Adrenal gland (tissue), 9 donors: ENCODE measurements at regions not wholly inside any gene's neighbourhood (a gene's known extent, or its start where the extent isn't known, plus 50 kb on each side); places are given as distances from the start of the nearest gene placed in this dataset.
A peak's percentile ranks its signal among the peaks of the same experiment; 100 is the strongest.

ENCODE experiments used
- DNase-seq, 7 donors: peaks; one replicate each; pipeline ENCODE4 v3.0.0-alpha.2; 2019 to 2020
- H3K27ac ChIP-seq, 5 donors: fragments of 200-600 bp; sonication (generic) in 4 of 5; 1 replicate in 3 of 5; 2 replicates in 2 of 5; pipeline versions ENCODE4 v1.5.1 to v1.8.0; 2016 to 2020; ENCODE audit warnings: mild to moderate bottlenecking in 1 of 5
- H3K27me3 ChIP-seq: fragments of 200-600 bp; 2 replicates; pipeline ENCODE4 v1.8.0; 2021
- H3K36me3 ChIP-seq, 2 donors: fragments of 200-600 bp; replicated peaks in 1 of 2; 1 replicate in 1 of 2; 2 replicates in 1 of 2; pipeline versions ENCODE4 v1.5.1 to v1.8.0; 2018 to 2022
- H3K4me1 ChIP-seq, 2 donors: fragments of 200-600 bp; replicated peaks in 1 of 2; 1 replicate in 1 of 2; 2 replicates in 1 of 2; pipeline versions ENCODE4 v1.5.1 to v1.8.0; 2018 to 2021
- H3K4me3 ChIP-seq, 4 donors: fragments of 200-600 bp; sonication (generic) in 3 of 4; one replicate each; pipeline ENCODE4 v1.5.1; 2016 to 2018
- H3K9me3 ChIP-seq, 3 donors: fragments of 200-600 bp; sonication (generic) in 1 of 3; replicated peaks in 1 of 3; 1 replicate in 2 of 3; 2 replicates in 1 of 3; pipeline versions ENCODE4 v1.5.1 to v1.8.0; 2016 to 2021
- POLR2A ChIP-seq, 2 donors: fragments of 450-650 bp; IDR thresholded peaks; one replicate each; pipeline ENCODE4 v1.6.1; 2017; ENCODE audit warnings: antibody characterized with exemption in 2 of 2, mild to moderate bottlenecking in 2 of 2, moderate library complexity in 1 of 2
- WGBS, 4 donors: extraction: QIAGEN DNeasy Blood & Tissue Kit in 2 of 4; methylation state at CpG; one replicate each; pipeline versions ENCODE4 v1.1.5 to v1.1.7; 2013 to 2017; 5-methylcytosine and 5-hydroxymethylcytosine counted together
- intact Hi-C, 2 donors: fragments of 100-400 bp; cut with DNase I; formaldehyde crosslinking; loops; one replicate each; pipeline versions ENCODE4 v1.14.1 to v1.15.0; 2022 to 2023
- TF ChIP-seq, protein P1 (sequence below), 6 experiments: fragments of 450-650 bp in 4 of 6; fragments of 200-600 bp in 2 of 6; sonication (generic) in 1 of 6; IDR thresholded peaks; 1 replicate in 5 of 6; 2 replicates in 1 of 6; pipeline versions ENCODE4 v1.5.1 to v1.8.0; 2016 to 2021; ENCODE audit warnings: antibody characterized with exemption in 6 of 6, mild to moderate bottlenecking in 2 of 6, moderate library complexity in 1 of 6
- donor health status: healthy with polysubstance abuse.
- donor health status: Bipolar disorder and iron deficiency.
- donor health status: DM: yes; HTN: yes; CAD: no.
- donor health status: DM: no; HTN: no; CAD: no.
- donor health status: DM: no; HTN: no; CAD: no.

DNA sequence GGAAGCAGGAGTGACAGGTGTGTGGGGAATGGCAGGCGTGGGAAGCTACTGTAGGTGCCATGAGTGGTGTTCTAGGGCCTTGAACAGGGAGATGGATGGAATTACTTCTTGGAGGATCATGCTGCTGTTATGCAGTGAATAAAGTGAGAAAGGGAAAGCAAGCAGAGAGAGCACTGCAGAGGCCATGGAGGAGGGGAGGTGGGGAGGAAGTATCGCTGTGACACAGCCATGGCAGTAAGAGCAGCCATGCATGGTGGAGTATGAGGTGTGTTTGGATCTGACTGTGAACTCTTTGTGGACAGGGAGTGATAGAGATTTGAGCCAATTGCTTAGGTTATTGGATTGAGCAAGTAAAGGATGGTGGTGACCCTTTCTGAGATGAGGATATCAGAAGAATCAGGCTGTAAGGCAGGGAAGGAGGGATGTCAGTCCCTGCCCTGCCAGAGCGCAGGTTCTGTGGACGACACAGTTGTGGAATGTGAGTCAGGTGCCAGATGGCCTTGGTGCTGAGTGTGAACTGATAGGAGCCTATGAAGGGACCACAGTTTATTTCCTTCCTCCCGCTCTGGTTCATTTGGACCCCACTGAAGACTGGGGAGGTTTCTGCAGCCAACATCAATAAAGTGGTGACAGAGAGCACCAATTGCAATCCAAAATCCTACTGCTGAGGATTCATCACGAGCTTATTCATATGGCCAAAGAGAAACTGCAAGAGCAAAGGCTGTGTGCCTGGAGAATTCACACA lies 105.5 kb upstream of the TMEM72 start:
- H3K4me1 ChIP-seq, result peaks cover 0 to 14% of the 10 kb centered on the region in 2 donors
- peak in 6 of 7 donors; percentile 45 to 73 (median 56) for DNase-seq
- no peaks in the 10 kb centered on the region for H3K27me3 ChIP-seq
- H3K4me3 ChIP-seq, result no peak overlapping the region
- whole genome bisulfite sequencing, 4 donors, result 43 to 61% (median 58%) methylated on average over 6 of the region's 6 CpGs
- TF ChIP-seq, protein P1, sequence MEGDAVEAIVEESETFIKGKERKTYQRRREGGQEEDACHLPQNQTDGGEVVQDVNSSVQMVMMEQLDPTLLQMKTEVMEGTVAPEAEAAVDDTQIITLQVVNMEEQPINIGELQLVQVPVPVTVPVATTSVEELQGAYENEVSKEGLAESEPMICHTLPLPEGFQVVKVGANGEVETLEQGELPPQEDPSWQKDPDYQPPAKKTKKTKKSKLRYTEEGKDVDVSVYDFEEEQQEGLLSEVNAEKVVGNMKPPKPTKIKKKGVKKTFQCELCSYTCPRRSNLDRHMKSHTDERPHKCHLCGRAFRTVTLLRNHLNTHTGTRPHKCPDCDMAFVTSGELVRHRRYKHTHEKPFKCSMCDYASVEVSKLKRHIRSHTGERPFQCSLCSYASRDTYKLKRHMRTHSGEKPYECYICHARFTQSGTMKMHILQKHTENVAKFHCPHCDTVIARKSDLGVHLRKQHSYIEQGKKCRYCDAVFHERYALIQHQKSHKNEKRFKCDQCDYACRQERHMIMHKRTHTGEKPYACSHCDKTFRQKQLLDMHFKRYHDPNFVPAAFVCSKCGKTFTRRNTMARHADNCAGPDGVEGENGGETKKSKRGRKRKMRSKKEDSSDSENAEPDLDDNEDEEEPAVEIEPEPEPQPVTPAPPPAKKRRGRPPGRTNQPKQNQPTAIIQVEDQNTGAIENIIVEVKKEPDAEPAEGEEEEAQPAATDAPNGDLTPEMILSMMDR (IDR thresholded peaks at IDR 0.05), result no peak
- no peak for TF ChIP-seq POLR2A (IDR thresholded peaks at IDR 0.05)
- intact Hi-C loops, result no loop called here
- H3K36me3 ChIP-seq, result no peaks in the 10 kb centered on the region
- no peaks in the 10 kb centered on the region for H3K9me3 ChIP-seq
- no peak overlapping the region for H3K27ac ChIP-seq

DNA sequence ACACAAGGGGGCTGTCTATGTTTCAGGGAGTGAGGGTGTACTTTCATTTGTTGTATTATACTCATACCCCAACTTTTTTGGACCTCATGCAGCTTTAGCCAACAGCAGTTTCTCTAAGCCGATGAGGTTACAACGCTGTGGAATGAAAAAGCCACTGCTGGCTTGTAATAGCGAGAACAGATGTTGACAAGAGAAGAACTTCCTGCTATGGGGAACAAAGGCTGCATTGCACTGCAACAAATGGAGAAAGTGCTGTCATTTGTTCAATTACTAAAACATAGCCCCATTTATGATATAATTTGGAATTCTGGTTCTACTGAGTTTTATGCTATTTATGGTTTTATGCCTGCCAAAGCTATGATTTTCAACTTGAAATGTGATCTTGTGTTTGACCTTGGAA lies 104.2 kb upstream of the TMEM72 start:
- Histone ChIP-seq H3K27ac (peak overlapping the region in 1 of 5 donors; percentile 6), H3K27me3 (no peaks in the 10 kb centered on the region), H3K9me3 (no peaks in the 10 kb centered on the region), H3K4me1 (peaks cover 0 to 9% of the 10 kb centered on the region in 2 donors), H3K36me3 (no peaks in the 10 kb centered on the region), H3K4me3 (no peak overlapping the region)
- TF ChIP-seq POLR2A (IDR thresholded peaks at IDR 0.05), result no peak
- TF ChIP-seq, protein P1 (IDR thresholded peaks at IDR 0.05), result no peak
- no peak for DNase-seq
- 54 to 64% (median 62%) methylated on average over 3 of the region's 3 CpGs for WGBS, 4 donors
- intact Hi-C loops, result no loop called here

DNA sequence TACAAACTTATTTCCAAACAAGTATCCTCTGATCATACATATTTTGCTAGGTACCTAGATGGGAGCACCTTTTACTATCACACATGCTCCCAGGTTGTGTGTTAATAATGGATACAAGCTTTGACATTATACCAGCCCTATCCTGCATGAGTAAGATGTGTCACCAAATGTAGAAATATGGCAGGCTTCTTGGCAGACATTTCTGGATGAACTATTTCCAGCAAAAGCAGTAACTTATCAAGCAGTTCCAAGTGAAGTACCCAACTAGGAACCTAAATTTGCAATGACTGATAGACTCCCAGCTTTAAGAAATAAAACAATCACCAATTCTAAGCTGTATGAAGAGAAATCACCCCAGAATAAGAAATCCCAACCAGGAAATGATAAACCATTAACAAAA lies 103.7 kb upstream of the TMEM72 start:
- H3K4me1 ChIP-seq, result peaks cover 0 to 9% of the 10 kb centered on the region in 2 donors
- no peaks in the 10 kb centered on the region for H3K27me3 ChIP-seq
- H3K36me3 ChIP-seq, result no peaks in the 10 kb centered on the region
- no peak for DNase-seq
- peak overlapping the region in 1 of 5 donors; percentile 6 for H3K27ac ChIP-seq
- no peak for TF ChIP-seq POLR2A (IDR thresholded peaks at IDR 0.05)
- TF ChIP-seq, protein P1 (IDR thresholded peaks at IDR 0.05), result no peak
- intact Hi-C loops, result no loop called here
- H3K9me3 ChIP-seq, result no peaks in the 10 kb centered on the region
- H3K4me3 ChIP-seq, result no peak overlapping the region

DNA sequence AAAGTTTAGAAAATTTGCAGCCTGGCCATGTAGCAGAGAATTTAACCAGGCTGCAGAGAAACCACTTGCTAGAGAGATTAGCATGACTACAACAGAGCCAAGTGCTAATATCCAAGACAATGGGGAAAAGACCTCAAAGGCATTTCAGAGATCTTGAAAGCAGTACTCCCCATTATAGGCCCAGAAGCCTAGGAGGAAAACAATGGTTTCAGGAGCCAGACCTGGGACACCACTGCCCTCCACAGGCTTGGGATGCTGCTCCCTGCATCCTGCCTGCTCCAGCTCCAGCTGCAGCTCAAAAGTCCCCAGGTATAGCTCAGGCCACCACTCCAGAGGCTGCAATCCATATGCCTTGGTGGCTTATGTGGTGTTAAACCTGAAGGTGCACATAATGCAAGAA lies 101.5 kb upstream of the TMEM72 start:
- no peak overlapping the region for H3K27ac ChIP-seq
- no peak for DNase-seq
- H3K4me1 ChIP-seq, result peaks cover 0 to 9% of the 10 kb centered on the region in 2 donors
- H3K27me3 ChIP-seq, result no peaks in the 10 kb centered on the region
- H3K9me3 ChIP-seq, result no peaks in the 10 kb centered on the region
- intact Hi-C loops, result no loop called here
- TF ChIP-seq, protein P1 (IDR thresholded peaks at IDR 0.05), result no peak
- TF ChIP-seq POLR2A (IDR thresholded peaks at IDR 0.05), result no peak
- no peaks in the 10 kb centered on the region for H3K36me3 ChIP-seq
- H3K4me3 ChIP-seq, result no peak overlapping the region
